Liver (tissue), 8 donors: ENCODE measurements at regions not wholly inside any gene's neighbourhood (a gene's known extent, or its start where the extent isn't known, plus 50 kb on each side); places are given as distances from the start of the nearest gene placed in this dataset.
A peak's percentile ranks its signal among the peaks of the same experiment; 100 is the strongest.

Source experiments
- DNase-seq: peaks from one replicate; pipeline ENCODE4 v3.0.0-alpha.2; 2017; ENCODE audit warnings: low spot score
- H3K27ac ChIP-seq, 2 donors: one replicate each; pipeline ENCODE4 v1.7.0; 2013; ENCODE audit warnings: inconsistent platforms in 2 of 2, low read length in 2 of 2, control low read depth in 1 of 2, low read depth in 1 of 2, mild to moderate bottlenecking in 1 of 2
- H3K27me3 ChIP-seq, 4 donors: one replicate each; pipeline versions ENCODE4 v1.6.1 to v1.7.0; 2013; ENCODE audit warnings: low read length in 3 of 4, inconsistent platforms in 1 of 4, mild to moderate bottlenecking in 1 of 4, moderate library complexity in 1 of 4; ENCODE audit not compliant: control insufficient read depth in 4 of 4, insufficient read depth in 4 of 4
- H3K36me3 ChIP-seq, 4 donors: one replicate each; pipeline versions ENCODE4 v1.6.1 to v1.7.0; 2013; ENCODE audit warnings: low read length in 3 of 4, mild to moderate bottlenecking in 3 of 4, low read depth in 1 of 4, moderate library complexity in 1 of 4; ENCODE audit not compliant: control insufficient read depth in 4 of 4, insufficient read depth in 3 of 4
- H3K4me1 ChIP-seq, 4 donors: one replicate each; pipeline versions ENCODE4 v1.6.1 to v1.7.0; 2013; ENCODE audit warnings: low read length in 3 of 4, mild to moderate bottlenecking in 3 of 4, moderate library complexity in 1 of 4; ENCODE audit not compliant: control insufficient read depth in 4 of 4, insufficient read depth in 4 of 4
- H3K4me3 ChIP-seq, 3 donors: one replicate each; pipeline versions ENCODE4 v1.6.1 to v1.7.0; 2013; ENCODE audit warnings: low read length in 3 of 3, control low read depth in 1 of 3, low read depth in 1 of 3, mild to moderate bottlenecking in 1 of 3
- H3K9ac ChIP-seq, 2 donors: one replicate each; pipeline ENCODE4 v1.7.0; 2013; ENCODE audit warnings: low read length in 2 of 2, mild to moderate bottlenecking in 2 of 2, moderate library complexity in 2 of 2, control low read depth in 1 of 2, low read depth in 1 of 2
- H3K9me3 ChIP-seq, 4 donors: one replicate each; pipeline versions ENCODE4 v1.6.1 to v1.7.0; 2013; ENCODE audit warnings: low read length in 3 of 4; ENCODE audit not compliant: control insufficient read depth in 4 of 4
- ATF3 ChIP-seq: IDR thresholded peaks from 2 replicates; pipeline ENCODE4 v1.6.1; 2016; ENCODE audit warnings: antibody characterized with exemption
- CTCF ChIP-seq: fragments of 150-350 bp; IDR thresholded peaks from 2 replicates; pipeline ENCODE4 v1.5.1; 2017; ENCODE audit warnings: improper control_type of control experiment, low read depth, low read length; ENCODE audit not compliant: missing input control
- EGR1 ChIP-seq, 2 donors: IDR thresholded peaks; 2 replicates each; pipeline ENCODE4 v1.6.1; 2016 to 2018; ENCODE audit warnings: antibody characterized with exemption in 2 of 2, low read depth in 2 of 2
- FOXA1 ChIP-seq: IDR thresholded peaks from 2 replicates; pipeline ENCODE4 v1.6.1; 2016; ENCODE audit warnings: antibody characterized with exemption
- FOXA2 ChIP-seq: IDR thresholded peaks from 2 replicates; pipeline ENCODE4 v1.6.1; 2016; ENCODE audit warnings: antibody characterized with exemption
- GABPA ChIP-seq, 2 donors: IDR thresholded peaks in 1 of 2; conservative IDR thresholded peaks in 1 of 2; 2 replicates each; pipeline ENCODE4 v1.6.1; 2016; ENCODE audit warnings: antibody characterized with exemption in 2 of 2, mild to moderate bottlenecking in 1 of 2, moderate library complexity in 1 of 2
- HNF4A ChIP-seq, 2 donors: conservative IDR thresholded peaks; 2 replicates each; pipeline ENCODE4 v1.6.1; 2016; ENCODE audit warnings: antibody characterized with exemption in 2 of 2, mild to moderate bottlenecking in 2 of 2
- HNF4G ChIP-seq: IDR thresholded peaks from 2 replicates; pipeline ENCODE4 v1.6.1; 2016; ENCODE audit warnings: antibody characterized with exemption
- JUND ChIP-seq, 2 donors: IDR thresholded peaks; 2 replicates each; pipeline ENCODE4 v1.6.1; 2016; ENCODE audit warnings: antibody characterized with exemption in 2 of 2
- NR2F2 ChIP-seq: IDR thresholded peaks from 2 replicates; pipeline ENCODE4 v1.6.1; 2016; ENCODE audit warnings: antibody characterized with exemption
- RAD21 ChIP-seq, 2 donors: IDR thresholded peaks; 2 replicates each; pipeline ENCODE4 v1.6.1; 2016; ENCODE audit warnings: antibody characterized with exemption in 2 of 2, mild to moderate bottlenecking in 2 of 2
- RXRA ChIP-seq, 2 donors: IDR thresholded peaks; 2 replicates each; pipeline ENCODE4 v1.6.1; 2017 to 2018; ENCODE audit warnings: antibody characterized with exemption in 2 of 2, mild to moderate bottlenecking in 1 of 2
- SP1 ChIP-seq: IDR thresholded peaks from 2 replicates; pipeline ENCODE4 v1.6.1; 2018; ENCODE audit warnings: antibody characterized with exemption, mild to moderate bottlenecking
- TAF1 ChIP-seq: conservative IDR thresholded peaks from 2 replicates; pipeline ENCODE4 v1.6.1; 2016; ENCODE audit warnings: antibody characterized with exemption, mild to moderate bottlenecking
- YY1 ChIP-seq: IDR thresholded peaks from 2 replicates; pipeline ENCODE4 v1.6.1; 2016; ENCODE audit warnings: antibody characterized with exemption, mild to moderate bottlenecking
- WGBS: extraction: QIAGEN DNeasy Blood & Tissue Kit; methylation state at CpG from one replicate; pipeline ENCODE4 v1.1.7; 2013; 5-methylcytosine and 5-hydroxymethylcytosine counted together
- TF ChIP-seq, protein P1 (sequence below): IDR thresholded peaks from 2 replicates; pipeline ENCODE4 v1.6.1; 2016; ENCODE audit warnings: antibody characterized with exemption, mild to moderate bottlenecking
- TF ChIP-seq, protein P2 (sequence below): IDR thresholded peaks from 2 replicates; pipeline ENCODE4 v1.6.1; 2016; ENCODE audit warnings: antibody characterized with exemption
- TF ChIP-seq, protein P3 (sequence below): IDR thresholded peaks from 2 replicates; pipeline ENCODE4 v1.6.1; 2016; ENCODE audit warnings: antibody characterized with exemption
- donor health status: healthy.
- donor health status: healthy.
- donor health status: healthy.
- donor health status: healthy.
- donor health status: healthy.

- Histone ChIP-seq H3K36me3 (no peaks in the 10 kb centered on the region), H3K27ac (no peak overlapping the region), H3K27me3 (no peaks in the 10 kb centered on the region), H3K9me3 (no peaks in the 10 kb centered on the region), H3K4me3 (no peak overlapping the region), H3K9ac (no peak overlapping the region), H3K4me1 (peaks cover 20 to 58% (median 52%) of the 10 kb centered on the region in 4 donors)
- 40% methylated on average over 4 of the region's 4 CpGs for WGBS
- TF ChIP-seq, protein P1, sequence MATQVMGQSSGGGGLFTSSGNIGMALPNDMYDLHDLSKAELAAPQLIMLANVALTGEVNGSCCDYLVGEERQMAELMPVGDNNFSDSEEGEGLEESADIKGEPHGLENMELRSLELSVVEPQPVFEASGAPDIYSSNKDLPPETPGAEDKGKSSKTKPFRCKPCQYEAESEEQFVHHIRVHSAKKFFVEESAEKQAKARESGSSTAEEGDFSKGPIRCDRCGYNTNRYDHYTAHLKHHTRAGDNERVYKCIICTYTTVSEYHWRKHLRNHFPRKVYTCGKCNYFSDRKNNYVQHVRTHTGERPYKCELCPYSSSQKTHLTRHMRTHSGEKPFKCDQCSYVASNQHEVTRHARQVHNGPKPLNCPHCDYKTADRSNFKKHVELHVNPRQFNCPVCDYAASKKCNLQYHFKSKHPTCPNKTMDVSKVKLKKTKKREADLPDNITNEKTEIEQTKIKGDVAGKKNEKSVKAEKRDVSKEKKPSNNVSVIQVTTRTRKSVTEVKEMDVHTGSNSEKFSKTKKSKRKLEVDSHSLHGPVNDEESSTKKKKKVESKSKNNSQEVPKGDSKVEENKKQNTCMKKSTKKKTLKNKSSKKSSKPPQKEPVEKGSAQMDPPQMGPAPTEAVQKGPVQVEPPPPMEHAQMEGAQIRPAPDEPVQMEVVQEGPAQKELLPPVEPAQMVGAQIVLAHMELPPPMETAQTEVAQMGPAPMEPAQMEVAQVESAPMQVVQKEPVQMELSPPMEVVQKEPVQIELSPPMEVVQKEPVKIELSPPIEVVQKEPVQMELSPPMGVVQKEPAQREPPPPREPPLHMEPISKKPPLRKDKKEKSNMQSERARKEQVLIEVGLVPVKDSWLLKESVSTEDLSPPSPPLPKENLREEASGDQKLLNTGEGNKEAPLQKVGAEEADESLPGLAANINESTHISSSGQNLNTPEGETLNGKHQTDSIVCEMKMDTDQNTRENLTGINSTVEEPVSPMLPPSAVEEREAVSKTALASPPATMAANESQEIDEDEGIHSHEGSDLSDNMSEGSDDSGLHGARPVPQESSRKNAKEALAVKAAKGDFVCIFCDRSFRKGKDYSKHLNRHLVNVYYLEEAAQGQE = no peak
- TF ChIP-seq EGR1 (IDR thresholded peaks at IDR 0.05; ENCODE audit: low read depth in 2 of 2) (no peak), TAF1 (no peak), HNF4G (peak; percentile 20), YY1 (peak; percentile 67), RXRA (IDR thresholded peaks at IDR 0.05) (peak; percentile 68 to 76), SP1 (peak; percentile 29), FOXA2 (no peak), ATF3 (no peak), CTCF (no peak), GABPA (IDR thresholded peaks at IDR 0.05 in 1 of 2, conservative IDR thresholded peaks at IDR 0.05 in 1 of 2) (no peak), JUND (IDR thresholded peaks at IDR 0.05) (no peak), FOXA1 (no peak), HNF4A (conservative IDR thresholded peaks at IDR 0.05) (peak; percentile 54 to 67), RAD21 (IDR thresholded peaks at IDR 0.05) (peak in 1 of 2 donors; percentile 11), NR2F2 (no peak)
- TF ChIP-seq, protein P2, sequence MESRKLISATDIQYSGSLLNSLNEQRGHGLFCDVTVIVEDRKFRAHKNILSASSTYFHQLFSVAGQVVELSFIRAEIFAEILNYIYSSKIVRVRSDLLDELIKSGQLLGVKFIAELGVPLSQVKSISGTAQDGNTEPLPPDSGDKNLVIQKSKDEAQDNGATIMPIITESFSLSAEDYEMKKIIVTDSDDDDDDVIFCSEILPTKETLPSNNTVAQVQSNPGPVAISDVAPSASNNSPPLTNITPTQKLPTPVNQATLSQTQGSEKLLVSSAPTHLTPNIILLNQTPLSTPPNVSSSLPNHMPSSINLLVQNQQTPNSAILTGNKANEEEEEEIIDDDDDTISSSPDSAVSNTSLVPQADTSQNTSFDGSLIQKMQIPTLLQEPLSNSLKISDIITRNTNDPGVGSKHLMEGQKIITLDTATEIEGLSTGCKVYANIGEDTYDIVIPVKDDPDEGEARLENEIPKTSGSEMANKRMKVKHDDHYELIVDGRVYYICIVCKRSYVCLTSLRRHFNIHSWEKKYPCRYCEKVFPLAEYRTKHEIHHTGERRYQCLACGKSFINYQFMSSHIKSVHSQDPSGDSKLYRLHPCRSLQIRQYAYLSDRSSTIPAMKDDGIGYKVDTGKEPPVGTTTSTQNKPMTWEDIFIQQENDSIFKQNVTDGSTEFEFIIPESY = peak; percentile 39
- TF ChIP-seq, protein P3, sequence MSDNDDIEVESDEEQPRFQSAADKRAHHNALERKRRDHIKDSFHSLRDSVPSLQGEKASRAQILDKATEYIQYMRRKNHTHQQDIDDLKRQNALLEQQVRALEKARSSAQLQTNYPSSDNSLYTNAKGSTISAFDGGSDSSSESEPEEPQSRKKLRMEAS = no peak
- no peak for DNase-seq
Measured at GRCh38 chr6:14759976-14760672, 485.7 kb upstream of the JARID2 start.
